IPS-20b (cell line): ENCODE measurements at regions not wholly inside any gene's neighbourhood (a gene's known extent, or its start where the extent isn't known, plus 50 kb on each side); places are given as distances from the start of the nearest gene placed in this dataset.

Experiments
- H3K27ac ChIP-seq: one replicate; pipeline ENCODE4 v1.5.1; 2013; ENCODE audit warnings: low read length
- H3K27me3 ChIP-seq: 2 replicates; pipeline ENCODE4 v1.6.1; 2013; ENCODE audit warnings: mild to moderate bottlenecking, low read length, inconsistent platforms; ENCODE audit not compliant: insufficient read depth
- H3K36me3 ChIP-seq: 2 replicates; pipeline ENCODE4 v1.6.1; 2013; ENCODE audit warnings: low read depth, mild to moderate bottlenecking, inconsistent platforms, low read length, moderate library complexity; ENCODE audit not compliant: insufficient read depth
- H3K4me1 ChIP-seq: 2 replicates; pipeline ENCODE4 v1.6.1; 2013; ENCODE audit warnings: mild to moderate bottlenecking, control low read depth, inconsistent platforms, low read length, moderate library complexity; ENCODE audit not compliant: insufficient read depth
- H3K4me3 ChIP-seq: 2 replicates; pipeline ENCODE4 v1.5.1; 2013; ENCODE audit warnings: mild to moderate bottlenecking, low read length, inconsistent platforms
- H3K9ac ChIP-seq: 2 replicates; pipeline ENCODE4 v1.6.1; 2013; ENCODE audit warnings: low read depth, mild to moderate bottlenecking, inconsistent platforms, low read length, moderate library complexity
- H3K9me3 ChIP-seq: 2 replicates; pipeline ENCODE4 v1.6.1; 2013; ENCODE audit warnings: mild to moderate bottlenecking, low read depth, low read length, inconsistent platforms; ENCODE audit not compliant: insufficient read depth

- no peaks in the 10 kb centered on the region for H3K4me1 ChIP-seq
- no peaks in the 10 kb centered on the region; the same call in 1 of the 2 replicates for H3K9me3 ChIP-seq
- H3K27me3 ChIP-seq: no peaks in the 10 kb centered on the region
- H3K27ac ChIP-seq: no peak overlapping the region
- H3K36me3 ChIP-seq: no peaks in the 10 kb centered on the region
- H3K9ac ChIP-seq: no peak overlapping the region
- H3K4me3 ChIP-seq: no peak overlapping the region
Measured at GRCh38 chr11:92702805-92703448, 266.5 kb upstream of the MTNR1B start.

- no peaks in the 10 kb centered on the region; the same call in 1 of the 2 replicates for H3K9me3 ChIP-seq
- no peak overlapping the region for H3K4me3 ChIP-seq
- no peak overlapping the region for H3K27ac ChIP-seq
- H3K27me3 ChIP-seq: no peaks in the 10 kb centered on the region
- no peaks in the 10 kb centered on the region for H3K4me1 ChIP-seq
- H3K9ac ChIP-seq: no peak overlapping the region
- no peaks in the 10 kb centered on the region for H3K36me3 ChIP-seq
Measured at GRCh38 chr11:92703449-92703830, 266.0 kb upstream of the MTNR1B start.

- Histone ChIP-seq H3K36me3 (no peaks in the 10 kb centered on the region), H3K4me1 (peaks cover 5% of the 10 kb centered on the region; the same call in 1 of the 2 replicates), H3K27ac (no peak overlapping the region), H3K9me3 (no peaks in the 10 kb centered on the region; the same call in 1 of the 2 replicates), H3K27me3 (no peaks in the 10 kb centered on the region), H3K9ac (no peak overlapping the region), H3K4me3 (no peak overlapping the region)
Measured at GRCh38 chr11:92707173-92707619, 262.3 kb upstream of the MTNR1B start.

GRCh38 chr11:92707665-92708064 lies 261.8 kb upstream of the MTNR1B start:
- no peaks in the 10 kb centered on the region for H3K36me3 ChIP-seq
- no peak overlapping the region for H3K27ac ChIP-seq

GRCh38 chr11:92709329-92709728 lies 260.1 kb upstream of the MTNR1B start:
- Histone ChIP-seq H3K4me1 (peaks cover 19% of the 10 kb centered on the region; the same call in 1 of the 2 replicates), H3K27me3 (no peaks in the 10 kb centered on the region), H3K9me3 (no peaks in the 10 kb centered on the region; the same call in 1 of the 2 replicates), H3K4me3 (no peak overlapping the region), H3K36me3 (no peaks in the 10 kb centered on the region), H3K27ac (no peak overlapping the region), H3K9ac (no peak overlapping the region)

More at GRCh38 chr11:92707665-92708064, 261.8 kb upstream of the MTNR1B start:
- Histone ChIP-seq H3K27me3 (no peaks in the 10 kb centered on the region), H3K4me3 (no peak overlapping the region), H3K9ac (no peak overlapping the region), H3K4me1 (peaks cover 7% of the 10 kb centered on the region; the same call in 1 of the 2 replicates), H3K9me3 (no peaks in the 10 kb centered on the region; the same call in 1 of the 2 replicates)

GRCh38 chr11:92711926-92712325 lies 257.5 kb upstream of the MTNR1B start:
- H3K9ac ChIP-seq: no peak overlapping the region
- no peak overlapping the region for H3K27ac ChIP-seq

GRCh38 chr11:92714111-92714510 lies 255.3 kb upstream of the MTNR1B start:
- Histone ChIP-seq H3K36me3 (no peaks in the 10 kb centered on the region), H3K9me3 (no peaks in the 10 kb centered on the region), H3K27me3 (no peaks in the 10 kb centered on the region), H3K27ac (no peak overlapping the region), H3K4me1 (peaks cover 19% of the 10 kb centered on the region; the same call in 1 of the 2 replicates), H3K9ac (no peak overlapping the region), H3K4me3 (no peak overlapping the region)

More at GRCh38 chr11:92711926-92712325, 257.5 kb upstream of the MTNR1B start:
- Histone ChIP-seq H3K27me3 (no peaks in the 10 kb centered on the region), H3K4me1 (peaks cover 19% of the 10 kb centered on the region; the same call in 1 of the 2 replicates), H3K9me3 (no peaks in the 10 kb centered on the region), H3K4me3 (no peak overlapping the region), H3K36me3 (no peaks in the 10 kb centered on the region)

- H3K27ac ChIP-seq: no peak overlapping the region
Measured at GRCh38 chr11:92717240-92717639, 252.2 kb upstream of the MTNR1B start.

GRCh38 chr11:92720385-92720784 lies 249.1 kb upstream of the MTNR1B start:
- Histone ChIP-seq H3K27ac (no peak overlapping the region), H3K9me3 (no peaks in the 10 kb centered on the region), H3K9ac (no peak overlapping the region), H3K4me3 (no peak overlapping the region), H3K4me1 (no peaks in the 10 kb centered on the region), H3K36me3 (no peaks in the 10 kb centered on the region), H3K27me3 (no peaks in the 10 kb centered on the region)

More at GRCh38 chr11:92717240-92717639, 252.2 kb upstream of the MTNR1B start:
- H3K9me3 ChIP-seq: no peaks in the 10 kb centered on the region
- no peaks in the 10 kb centered on the region for H3K36me3 ChIP-seq
- H3K9ac ChIP-seq: no peak overlapping the region
- H3K27me3 ChIP-seq: no peaks in the 10 kb centered on the region
- no peak overlapping the region for H3K4me3 ChIP-seq
- peaks cover 14% of the 10 kb centered on the region; the same call in 1 of the 2 replicates for H3K4me1 ChIP-seq

GRCh38 chr11:92725352-92725751 lies 244.1 kb upstream of the MTNR1B start:
- Histone ChIP-seq H3K9me3 (no peaks in the 10 kb centered on the region), H3K27ac (no peak overlapping the region), H3K4me3 (no peak overlapping the region), H3K9ac (no peak overlapping the region), H3K4me1 (no peaks in the 10 kb centered on the region; the same call in 1 of the 2 replicates), H3K36me3 (no peaks in the 10 kb centered on the region), H3K27me3 (no peaks in the 10 kb centered on the region)

GRCh38 chr11:92727123-92727522 lies 242.3 kb upstream of the MTNR1B start:
- Histone ChIP-seq H3K36me3 (no peaks in the 10 kb centered on the region), H3K9ac (no peak overlapping the region), H3K27me3 (no peaks in the 10 kb centered on the region), H3K4me1 (no peaks in the 10 kb centered on the region; the same call in 1 of the 2 replicates), H3K27ac (no peak overlapping the region), H3K4me3 (no peak overlapping the region), H3K9me3 (no peaks in the 10 kb centered on the region)

GRCh38 chr11:92727769-92728168 lies 241.7 kb upstream of the MTNR1B start:
- no peaks in the 10 kb centered on the region for H3K36me3 ChIP-seq
- H3K9me3 ChIP-seq: no peaks in the 10 kb centered on the region
- H3K4me3 ChIP-seq: no peak overlapping the region
- H3K4me1 ChIP-seq: no peaks in the 10 kb centered on the region; the same call in 1 of the 2 replicates
- no peaks in the 10 kb centered on the region for H3K27me3 ChIP-seq
- H3K9ac ChIP-seq: no peak overlapping the region
- H3K27ac ChIP-seq: no peak overlapping the region
